RPMI8226 (cell line): ENCODE measurements at regions not wholly inside any gene's neighbourhood (a gene's known extent, or its start where the extent isn't known, plus 50 kb on each side); places are given as distances from the start of the nearest gene placed in this dataset.
"Not testable (repeated sequence)": the region's sequence is repeated elsewhere in the genome, so short reads cannot be mapped to it uniquely, and the experiment has no call there.

Source experiments
- DNase-seq: peaks from one replicate; pipeline ENCODE4 v3.0.0-alpha.2; 2015

GRCh38 chrX:465418-466215 is 78.9 kb upstream of the PPP2R3B start:
- no peak for DNase-seq

- DNase-seq = not testable (repeated sequence)
These were observed 80.1 kb upstream of the PPP2R3B start for GRCh38 chrX:466836-467235.

GRCh38 chrX:467686-468085 is 81.0 kb upstream of the PPP2R3B start:
- DNase-seq = not testable (repeated sequence)

GRCh38 chrX:468979-469378 is 82.3 kb upstream of the PPP2R3B start:
- DNase-seq = no peak

GRCh38 chrX:470686-471085 is 84.0 kb upstream of the PPP2R3B start:
- no peak for DNase-seq

- DNase-seq = no peak
These were observed 84.6 kb upstream of the PPP2R3B start for GRCh38 chrX:471281-471680.

GRCh38 chrX:472275-472674 is 85.6 kb upstream of the PPP2R3B start:
- not testable (repeated sequence) for DNase-seq

- DNase-seq = no peak
These were observed 89.4 kb upstream of the PPP2R3B start for GRCh38 chrX:475926-476723.

GRCh38 chrX:476724-477075 is 90.0 kb upstream of the PPP2R3B start:
- DNase-seq = no peak

- DNase-seq = no peak
These were observed 90.8 kb upstream of the PPP2R3B start for GRCh38 chrX:477441-478012.

- DNase-seq = no peak
These were observed 92.7 kb upstream of the PPP2R3B start for GRCh38 chrX:479273-479981.

- no peak for DNase-seq
These were observed 94.2 kb upstream of the PPP2R3B start for GRCh38 chrX:480861-481417.

GRCh38 chrX:482192-482701 is 95.5 kb upstream of the PPP2R3B start:
- no peak for DNase-seq

GRCh38 chrX:482702-483203 is 96.0 kb upstream of the PPP2R3B start:
- DNase-seq = no peak

- no peak for DNase-seq
These were observed 98.7 kb upstream of the PPP2R3B start for GRCh38 chrX:485368-485767.

- no peak for DNase-seq
These were observed 99.6 kb upstream of the PPP2R3B start for GRCh38 chrX:486325-486724.

- DNase-seq = no peak
These were observed 101.1 kb upstream of the PPP2R3B start for GRCh38 chrX:487836-488235.

GRCh38 chrX:489820-490219 is 103.1 kb upstream of the PPP2R3B start:
- DNase-seq = no peak

- no peak for DNase-seq
These were observed 110.7 kb upstream of the PPP2R3B start for GRCh38 chrX:497186-498014.

GRCh38 chrX:498901-499300 is 112.2 kb upstream of the PPP2R3B start:
- DNase-seq = not testable (repeated sequence)

- DNase-seq = no peak
These were observed 113.2 kb upstream of the PPP2R3B start for GRCh38 chrX:499870-500364.
